ENCODE measurements at regions not wholly inside any gene's neighbourhood (a gene's known extent, or its start where the extent isn't known, plus 50 kb on each side); places are given as distances from the start of the nearest gene placed in this dataset.

DNA sequence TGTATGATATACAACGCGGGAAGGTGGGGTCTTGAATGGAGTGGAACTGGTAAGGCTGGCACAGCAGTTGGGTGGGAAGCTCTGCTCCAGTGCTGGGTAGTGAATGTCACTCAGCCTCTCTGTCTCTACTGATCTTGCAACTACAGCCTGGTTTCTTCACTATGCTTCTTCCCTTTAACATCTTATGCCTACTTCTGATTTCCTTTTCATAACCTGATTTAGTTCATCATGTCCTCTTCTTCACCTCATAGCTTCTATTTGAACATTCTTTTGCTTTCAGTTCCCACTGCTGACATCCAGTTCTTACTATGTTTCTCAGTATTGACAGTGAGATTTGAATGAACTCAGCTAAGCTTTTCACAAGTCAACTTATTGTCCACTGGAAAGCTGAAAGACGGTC lies 286.2 kb downstream of the ARL6IP6 start:
- no peak for DNase-seq (ENCODE audit: low read depth)

DNA sequence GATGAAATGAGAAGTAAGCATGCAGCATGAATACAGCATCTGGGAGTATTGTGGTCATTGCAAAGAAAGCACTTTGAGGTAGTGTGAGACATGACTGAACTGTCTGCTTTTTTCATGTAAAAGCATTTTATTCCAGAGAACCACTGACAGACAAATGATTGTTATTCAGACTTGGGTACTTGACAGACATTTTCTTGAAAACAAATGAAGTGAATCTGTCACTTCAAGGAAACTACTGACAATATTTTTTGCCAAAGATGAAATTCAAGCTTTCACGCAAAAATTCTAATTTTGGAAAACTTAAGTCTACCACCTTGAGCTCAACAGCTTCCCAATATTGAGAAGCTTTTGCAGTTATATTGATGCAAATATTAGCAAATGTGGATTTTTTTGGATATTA lies 255.7 kb downstream of the ARL6IP6 start:
- no peak for DNase-seq (ENCODE audit: low read depth)

DNA sequence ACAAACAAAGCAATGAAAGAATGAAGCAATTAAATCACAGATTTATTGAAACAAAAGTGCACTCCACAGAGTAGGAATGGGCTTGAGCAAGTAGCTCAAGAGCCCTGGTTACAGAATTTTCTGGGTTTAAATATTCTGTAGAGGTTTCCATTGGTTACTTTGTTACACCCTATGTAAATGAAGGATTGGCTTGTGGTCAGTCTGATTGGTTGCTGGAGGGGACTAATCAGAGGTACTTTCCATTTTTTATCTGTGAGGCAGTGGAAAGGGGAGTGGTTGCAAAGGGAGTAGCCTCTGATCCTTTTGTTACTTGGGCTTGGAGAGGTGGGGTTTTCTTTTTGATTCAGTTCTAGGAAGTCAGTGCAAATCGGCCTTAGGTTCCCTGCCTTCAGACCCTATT lies 253.3 kb downstream of the ARL6IP6 start:
- no peak for DNase-seq (ENCODE audit: low read depth)

DNA sequence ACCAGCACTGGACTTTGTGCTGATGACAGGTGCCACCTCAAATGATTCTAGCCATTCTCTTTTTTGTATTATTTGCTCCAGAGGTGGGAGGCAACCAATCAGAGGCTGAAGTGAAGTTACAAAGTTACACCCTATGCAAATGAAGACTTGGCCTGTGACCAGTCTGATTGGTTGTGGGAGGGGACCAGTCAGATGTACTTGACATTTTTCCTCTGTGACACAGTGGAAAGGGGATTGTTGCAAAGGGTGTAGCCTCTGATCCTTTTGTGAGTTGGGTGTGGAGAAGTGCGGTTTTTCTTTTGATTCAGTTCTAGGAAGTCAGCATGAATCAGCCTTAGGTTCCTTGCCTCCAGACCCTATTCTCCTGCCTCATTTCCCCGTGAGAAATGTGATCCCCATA lies 244.0 kb downstream of the ARL6IP6 start:
- no peak for DNase-seq (ENCODE audit: low read depth)

DNA sequence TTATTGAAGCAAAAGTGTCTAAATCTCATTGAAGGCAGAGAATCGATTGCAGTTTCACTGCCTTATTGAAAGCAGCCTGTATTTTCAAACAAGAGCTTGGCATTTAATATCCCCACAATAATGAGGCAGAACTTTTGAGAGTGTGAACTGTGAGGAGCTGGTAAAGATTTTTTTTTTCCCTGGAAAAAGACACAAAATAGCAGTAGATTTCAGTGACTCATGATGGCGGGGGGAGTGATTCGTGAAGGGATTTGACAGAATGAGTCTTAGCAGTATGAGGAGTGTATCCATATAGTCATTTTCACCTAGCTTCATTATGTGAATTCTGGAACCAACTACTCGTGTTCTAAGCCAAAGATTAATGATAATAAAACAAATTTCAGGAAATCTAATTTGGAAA lies 242.9 kb downstream of the ARL6IP6 start:
- DNase-seq (ENCODE audit: low read depth), result no peak

DNA sequence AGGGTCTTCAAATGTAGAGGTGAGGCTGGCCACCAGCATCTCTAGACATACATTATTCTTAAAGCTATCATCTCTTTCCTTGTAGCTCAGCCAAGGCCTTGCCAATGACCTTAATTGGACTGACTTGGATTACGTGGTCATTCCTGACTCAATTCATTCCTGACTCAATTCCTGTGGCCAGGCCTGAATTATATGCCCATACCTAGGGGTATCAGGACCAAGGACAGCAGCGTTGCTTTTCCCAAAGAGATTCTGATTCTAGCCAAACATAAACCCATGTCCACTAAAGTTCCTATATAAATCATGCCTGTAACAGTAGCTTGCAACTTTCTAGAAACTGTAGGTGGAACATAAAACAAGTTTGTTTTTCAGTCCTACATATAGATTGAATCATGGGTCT lies 231.7 kb downstream of the ARL6IP6 start:
- DNase-seq (ENCODE audit: low read depth), result peak; percentile 6

DNA sequence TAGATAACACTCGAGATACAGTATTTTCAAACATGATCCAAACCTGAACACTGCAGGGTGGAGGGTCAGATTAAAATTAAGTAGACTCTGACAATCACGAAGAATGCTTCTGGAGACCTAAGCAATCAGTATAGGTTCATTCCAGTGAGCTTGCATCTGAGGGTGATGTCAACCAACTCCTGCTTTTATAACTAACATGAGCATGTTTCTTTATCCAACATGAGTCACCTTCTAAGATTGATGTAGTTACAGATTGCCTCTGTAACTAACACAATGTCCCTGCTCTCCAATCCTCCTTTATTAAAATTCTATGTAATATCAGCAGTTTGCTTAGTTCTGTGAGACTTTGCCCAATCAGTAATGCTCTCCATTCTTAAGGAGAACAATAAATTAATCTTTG lies 225.7 kb downstream of the ARL6IP6 start:
- DNase-seq (ENCODE audit: low read depth), result no peak

DNA sequence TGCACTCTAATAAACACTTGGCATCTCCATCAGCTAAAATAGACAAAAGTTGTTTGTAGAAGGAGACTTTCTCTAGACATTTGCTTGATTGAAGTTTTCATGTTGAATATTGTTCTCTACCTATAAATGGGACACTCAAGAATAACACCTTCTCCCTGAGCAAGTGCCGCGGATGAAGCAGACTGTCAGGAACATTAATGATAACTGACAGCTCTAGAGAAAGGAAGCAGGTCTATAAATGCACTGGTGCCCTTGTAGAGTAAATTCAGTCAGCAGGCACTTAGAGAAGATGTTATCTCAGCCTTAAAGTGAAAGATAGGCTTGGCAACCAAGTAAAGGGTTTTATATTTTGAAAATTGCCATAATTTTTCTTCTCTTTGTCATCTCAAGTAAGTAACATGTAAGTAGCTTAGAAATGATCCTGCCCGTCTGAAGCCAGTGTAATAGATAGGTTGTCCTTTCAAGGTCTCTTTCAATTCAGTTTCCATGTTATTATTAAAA lies 224.6 kb downstream of the ARL6IP6 start:
- DNase-seq (ENCODE audit: low read depth), result no peak

DNA sequence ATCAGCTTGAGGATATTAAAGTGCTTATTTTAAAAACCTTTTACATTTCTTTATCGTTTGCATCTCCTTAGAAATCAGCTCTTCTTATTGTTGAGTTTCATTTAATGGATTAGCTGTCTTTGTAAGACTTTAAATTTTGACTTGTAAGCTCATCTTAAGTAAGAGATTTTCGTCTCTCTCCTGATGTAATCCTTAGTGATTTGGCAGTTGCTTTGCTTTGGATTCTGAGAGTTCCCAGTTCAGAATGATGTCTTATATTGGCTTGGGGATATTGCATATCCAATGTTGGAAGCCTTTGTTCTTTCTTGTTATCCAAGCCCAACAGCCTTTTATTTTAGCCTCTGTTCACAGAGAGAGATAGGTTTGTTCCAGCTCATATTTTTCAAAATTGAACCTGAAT lies 212.1 kb downstream of the ARL6IP6 start:
- no peak for DNase-seq (ENCODE audit: low read depth)

DNA sequence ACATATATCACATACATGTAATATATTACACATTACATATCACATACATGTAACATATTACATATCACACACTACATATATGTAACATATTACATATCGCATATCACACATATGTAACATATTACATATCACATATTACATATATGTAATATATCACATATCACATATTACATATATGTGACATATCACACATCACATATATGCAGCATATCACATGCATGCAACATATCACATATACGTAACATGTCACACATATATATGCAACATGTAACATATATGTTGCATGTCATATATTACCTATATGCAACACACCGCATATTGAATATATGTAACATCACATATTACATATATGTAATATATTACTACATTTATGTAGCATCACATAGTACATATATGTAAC lies 211.2 kb downstream of the ARL6IP6 start:
- no peak for DNase-seq (ENCODE audit: low read depth)

DNA sequence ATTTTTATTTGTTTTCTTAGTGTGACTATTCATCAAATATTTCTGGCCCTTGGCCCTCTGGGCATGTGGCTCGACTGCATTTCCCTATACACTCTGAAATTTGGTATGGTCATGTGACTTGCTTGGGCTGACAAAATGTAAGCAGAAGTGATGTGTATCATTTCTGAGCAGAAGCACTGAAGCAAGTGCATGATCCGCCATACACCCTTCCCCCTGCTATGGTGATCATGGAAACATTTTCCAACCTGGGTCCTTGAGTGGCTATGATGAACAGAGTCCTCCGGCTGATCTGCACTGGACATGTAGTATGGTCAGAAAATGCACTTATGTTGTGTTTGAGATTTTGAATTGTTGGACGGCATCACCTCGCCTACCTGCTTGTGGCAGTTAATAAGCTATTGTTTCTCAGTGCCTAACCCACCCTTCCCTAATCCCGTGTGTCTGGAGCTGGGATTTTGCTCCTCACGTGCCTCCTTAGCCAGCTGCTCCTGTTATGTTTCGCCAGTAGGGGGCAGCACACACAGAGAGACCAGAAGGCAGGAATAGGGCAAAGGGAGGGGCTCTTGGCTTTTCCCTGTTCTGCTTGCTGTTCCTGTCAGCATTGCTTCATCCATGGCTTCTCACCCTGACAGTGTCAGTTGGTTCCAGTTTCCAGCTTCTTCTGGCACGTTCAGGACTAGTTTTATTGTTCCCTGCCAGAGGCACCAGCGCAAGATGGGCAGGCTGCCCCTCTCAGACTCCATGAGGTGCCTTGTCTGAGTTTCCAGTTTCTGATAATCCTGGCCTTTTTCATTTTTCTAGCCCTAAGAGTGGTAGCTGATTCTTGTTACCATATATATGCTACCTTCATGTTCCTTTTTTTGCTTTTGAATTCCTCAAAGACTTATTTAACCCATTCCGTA lies 207.4 kb downstream of the ARL6IP6 start:
- DNase-seq (ENCODE audit: low read depth), result peak; percentile 43

DNA sequence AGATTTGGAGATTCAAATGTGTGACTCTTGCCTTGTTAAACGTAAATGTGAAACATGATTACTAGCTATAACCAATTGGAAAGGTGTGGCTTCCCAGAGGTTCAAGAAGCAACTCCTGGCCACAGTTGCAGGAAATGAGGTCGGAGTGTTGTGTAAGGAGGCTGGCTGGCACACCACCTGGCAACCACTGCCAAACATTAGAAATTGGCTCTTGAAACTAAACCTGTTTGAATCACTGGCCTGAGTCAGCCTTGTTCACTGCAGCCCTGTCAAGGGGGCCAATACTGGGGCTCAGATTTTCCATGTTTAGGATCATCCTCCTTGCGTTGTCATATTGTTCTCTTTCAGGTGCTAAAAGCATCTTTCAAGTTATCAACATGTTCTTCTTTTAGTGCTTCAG lies 206.3 kb downstream of the ARL6IP6 start:
- peak; percentile 11 for DNase-seq (ENCODE audit: low read depth)

DNA sequence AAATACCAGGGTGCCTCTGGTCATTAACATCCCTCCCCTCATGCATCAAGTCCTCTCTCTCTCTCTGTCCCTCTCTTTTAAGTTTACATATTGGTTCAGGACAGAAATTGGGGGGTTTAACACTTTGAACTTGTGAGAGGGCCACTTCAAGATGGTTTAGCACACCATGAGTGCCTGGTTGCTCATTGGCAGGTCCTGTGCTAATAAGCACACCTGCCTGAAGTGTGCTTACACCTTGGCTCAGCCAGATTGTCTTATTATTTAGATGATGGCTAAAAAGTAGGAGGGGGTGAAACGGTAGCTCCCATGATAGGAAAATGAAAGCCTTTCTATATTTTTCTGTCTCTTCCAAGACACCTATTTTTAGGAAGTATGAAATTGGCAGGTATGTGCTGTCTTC lies 205.8 kb downstream of the ARL6IP6 start:
- no peak for DNase-seq (ENCODE audit: low read depth)

DNA sequence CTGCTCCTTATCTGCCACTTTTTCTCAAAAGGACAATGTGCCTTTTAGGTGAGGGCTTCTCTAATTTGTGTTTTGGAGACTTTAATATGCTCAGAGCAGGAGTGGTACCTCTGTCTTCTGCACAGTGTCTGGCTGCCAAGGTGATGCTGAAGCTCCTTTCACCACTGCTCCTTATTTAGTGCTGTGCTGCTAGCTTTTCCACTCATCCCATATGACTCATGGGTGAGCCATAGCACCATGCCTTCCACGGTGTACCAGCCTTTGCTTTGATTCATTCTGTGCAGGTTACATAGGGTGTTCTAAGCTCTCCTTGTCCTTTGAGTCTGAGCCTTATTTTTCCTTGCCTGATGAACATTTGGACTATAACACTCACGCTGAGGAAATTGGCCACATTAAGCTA lies 202.4 kb downstream of the ARL6IP6 start:
- DNase-seq (ENCODE audit: low read depth), result peak; percentile 25

DNA sequence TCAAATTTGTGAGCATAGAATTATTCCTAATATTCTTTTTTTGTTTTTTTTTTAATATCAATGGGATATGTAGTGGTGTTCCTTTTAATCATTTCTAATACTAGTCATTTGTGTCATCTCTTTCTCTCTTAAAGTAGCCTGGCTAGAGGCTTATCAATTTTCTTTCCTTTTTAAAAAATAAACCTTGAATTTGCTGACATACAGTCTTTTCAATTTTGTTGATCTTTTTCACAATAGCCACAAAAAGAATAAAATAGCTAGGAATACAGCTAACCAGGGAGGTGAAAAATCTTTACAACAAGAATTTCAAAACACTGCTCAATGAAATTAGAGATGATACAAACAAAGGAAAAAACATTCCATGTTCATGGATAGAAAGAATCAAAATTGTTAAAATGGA lies 192.6 kb downstream of the ARL6IP6 start:
- no peak for DNase-seq (ENCODE audit: low read depth)

DNA sequence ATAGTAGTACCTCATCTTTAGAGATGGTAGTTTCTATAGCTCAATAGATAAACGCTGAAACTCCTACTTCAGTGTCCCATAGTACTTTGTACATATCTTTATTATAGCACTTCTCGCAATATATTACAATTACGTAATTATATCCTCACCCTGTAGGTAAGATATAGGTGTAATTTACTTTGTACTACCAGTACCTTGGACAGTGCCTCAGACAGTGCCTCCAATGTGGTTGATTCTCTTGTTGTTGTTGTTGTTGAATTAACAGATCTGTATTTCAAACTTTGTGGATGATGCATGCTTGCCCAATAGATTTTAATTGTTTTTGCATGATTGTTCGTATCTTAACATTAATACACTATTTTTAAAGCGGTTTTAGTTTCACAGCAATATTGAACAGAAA lies 188.6 kb downstream of the ARL6IP6 start:
- DNase-seq (ENCODE audit: low read depth), result no peak

DNA sequence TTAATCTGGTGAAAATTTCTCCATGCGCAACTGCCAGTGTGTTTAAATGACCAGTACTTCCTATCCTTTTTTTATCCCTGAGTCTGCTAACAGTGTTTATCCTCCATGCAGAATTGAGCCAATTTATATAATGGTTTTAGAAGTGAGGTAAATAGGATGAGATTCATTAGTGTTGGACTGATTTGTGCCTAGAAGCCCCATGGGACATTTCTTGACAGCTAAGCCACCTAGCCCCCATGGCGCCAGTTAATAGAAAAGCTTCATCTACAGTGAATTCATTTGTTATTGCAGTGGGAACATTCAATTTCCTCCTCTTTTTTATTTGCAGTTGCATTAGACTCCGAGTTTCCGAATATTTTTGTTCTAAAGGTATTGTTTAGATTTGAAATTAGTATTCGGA lies 175.6 kb downstream of the ARL6IP6 start:
- DNase-seq (ENCODE audit: low read depth), result no peak

DNA sequence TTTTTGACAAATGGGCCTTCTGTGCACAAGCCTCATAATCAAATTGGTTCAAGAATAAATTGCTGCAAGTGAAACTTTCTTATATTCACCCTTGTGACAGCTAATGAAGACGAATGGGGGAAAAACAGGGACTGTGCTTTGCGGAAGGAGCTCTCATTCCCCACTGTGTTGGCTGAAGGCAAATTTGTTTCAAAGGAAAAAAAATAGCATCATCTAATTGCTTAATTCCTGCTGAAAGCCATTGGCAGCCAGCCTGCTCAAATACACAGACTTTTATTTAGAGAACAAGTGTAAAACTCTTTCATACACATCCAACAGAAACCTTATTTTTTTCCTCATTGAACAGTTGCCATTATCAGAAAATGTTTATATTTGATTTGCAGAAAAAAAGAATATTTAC lies 172.3 kb downstream of the ARL6IP6 start:
- DNase-seq (ENCODE audit: low read depth), result no peak

DNA sequence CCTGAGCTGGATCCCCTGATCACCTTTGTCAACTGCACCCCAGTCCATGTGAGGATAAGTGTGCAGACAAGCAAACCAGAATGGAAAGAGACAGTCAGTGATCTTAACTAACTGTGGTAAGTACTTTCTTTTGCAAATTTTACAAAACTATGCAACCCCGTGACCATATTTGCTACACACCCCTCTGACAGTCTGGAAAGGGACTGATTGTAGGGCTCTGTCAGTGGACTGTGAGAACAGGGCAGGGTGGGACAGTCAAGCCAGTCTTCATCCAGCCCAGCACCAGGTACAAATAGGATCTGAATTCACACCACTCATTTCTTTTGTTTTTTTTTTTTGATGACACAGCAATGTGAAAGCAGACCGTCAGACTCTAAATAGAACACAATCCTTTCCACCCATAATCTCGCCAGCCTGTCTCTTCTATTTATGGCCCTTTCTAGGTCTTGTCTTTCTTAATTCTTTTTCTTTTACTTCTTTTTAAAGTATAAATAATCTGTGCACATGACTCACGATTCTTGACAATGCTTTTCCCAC lies 165.6 kb downstream of the ARL6IP6 start:
- DNase-seq (ENCODE audit: low read depth), result no peak

DNA sequence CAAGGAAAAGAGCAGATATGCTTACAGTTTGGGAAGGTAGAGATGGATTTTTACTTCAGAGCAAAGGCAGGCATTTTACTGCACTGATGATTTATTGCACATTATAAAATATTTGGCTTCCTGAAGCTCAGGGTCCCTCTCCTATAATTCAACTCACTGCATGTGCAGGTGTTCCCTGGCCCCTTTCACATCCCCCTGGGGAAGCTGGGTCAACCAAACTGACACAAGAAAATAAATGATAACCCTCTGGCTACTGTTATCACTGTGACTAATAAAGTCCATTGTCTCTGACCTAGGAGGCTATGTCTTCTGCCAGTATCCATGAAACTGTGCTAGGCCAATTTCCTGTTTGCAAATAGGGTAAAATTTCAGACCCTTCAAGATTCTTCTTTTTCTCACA lies 163.1 kb downstream of the ARL6IP6 start:
- no peak for DNase-seq (ENCODE audit: low read depth)

DNA sequence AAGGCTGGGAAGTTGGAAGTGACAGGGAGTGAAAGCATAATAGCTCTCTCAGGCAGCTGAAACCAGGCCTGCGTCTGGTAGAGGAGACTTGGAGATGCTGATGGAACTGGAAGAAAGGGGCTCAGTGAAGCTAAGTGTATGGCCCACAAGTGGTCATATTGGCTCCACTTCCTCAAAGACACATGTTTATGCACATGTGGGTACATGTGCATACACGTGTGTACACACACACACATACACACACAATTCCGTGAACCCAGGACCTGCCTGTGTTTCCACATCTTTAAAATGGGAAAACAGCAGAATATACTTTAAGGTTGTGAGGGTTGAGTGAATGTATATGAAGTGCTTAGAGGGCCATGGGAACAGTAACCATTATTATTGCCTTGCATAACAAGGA lies 160.9 kb downstream of the ARL6IP6 start:
- DNase-seq (ENCODE audit: low read depth), result no peak

DNA sequence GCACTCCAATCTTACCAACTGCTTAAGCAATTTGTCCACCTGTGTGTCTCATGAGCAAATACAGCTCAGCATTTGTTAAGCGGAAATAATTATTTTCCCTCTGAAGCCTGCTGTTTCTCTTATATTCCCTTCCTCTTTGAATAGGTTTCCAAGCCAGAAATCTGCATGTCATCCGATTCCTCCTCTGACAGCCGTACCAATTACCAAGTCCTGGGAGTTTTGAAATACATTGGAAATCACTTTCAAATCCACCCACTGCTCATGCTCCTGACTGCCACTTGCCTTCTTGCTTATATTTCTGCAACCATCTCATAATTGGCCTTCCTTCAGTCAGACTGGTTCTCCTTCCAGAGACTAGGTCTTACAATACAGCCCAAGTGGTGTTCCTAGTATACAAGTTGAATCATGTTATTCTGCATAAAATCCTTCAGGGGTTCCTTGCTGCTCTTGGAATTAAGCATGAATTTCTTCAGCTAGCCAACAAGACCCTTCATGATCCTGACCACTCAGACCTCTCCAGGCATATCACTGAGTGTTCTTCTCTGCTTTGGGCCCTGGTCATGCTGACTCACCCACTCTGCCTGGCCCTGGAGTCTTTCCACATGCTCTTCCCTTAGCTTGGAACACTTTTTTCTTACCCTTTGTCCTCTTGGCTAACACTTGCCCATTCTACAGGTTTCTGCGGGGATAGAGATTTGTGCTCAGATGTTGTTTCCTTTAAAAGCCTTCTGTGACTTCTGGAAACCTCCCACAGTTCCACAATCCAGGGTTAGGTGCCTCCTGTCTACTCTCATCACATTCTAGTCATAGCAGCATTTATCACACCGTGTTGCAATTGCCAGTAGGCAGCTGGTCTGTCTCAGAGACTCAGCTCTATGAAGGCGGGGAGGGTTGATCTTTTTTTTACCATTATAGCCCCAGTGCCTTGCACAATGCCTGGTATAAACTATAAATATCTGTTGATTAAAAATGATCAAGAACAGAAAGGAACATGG lies 157.6 kb downstream of the ARL6IP6 start:
- no peak for DNase-seq (ENCODE audit: low read depth)
